H9 (cell line): ENCODE measurements at regions not wholly inside any gene's neighbourhood (a gene's known extent, or its start where the extent isn't known, plus 50 kb on each side); places are given as distances from the start of the nearest gene placed in this dataset.
A peak's percentile ranks its signal among the peaks of the same experiment; 100 is the strongest.
"Not testable (repeated sequence)": the region's sequence is repeated elsewhere in the genome, so short reads cannot be mapped to it uniquely, and the experiment has no call there.

Experiments used
- DNase-seq: peaks from one replicate; pipeline ENCODE4 v3.0.0-alpha.2; 2017
- H2AFZ ChIP-seq: one replicate; pipeline ENCODE4 v1.6.1; 2013; ENCODE audit warnings: mild to moderate bottlenecking, low read length, control low read depth, moderate library complexity
- H2AK5ac ChIP-seq: 2 replicates; pipeline ENCODE4 v1.6.1; 2013; ENCODE audit warnings: low read length, control low read depth, mixed read lengths; ENCODE audit not compliant: insufficient read length
- H2BK120ac ChIP-seq: one replicate; pipeline ENCODE4 v1.6.1; 2013; ENCODE audit warnings: low read depth, mild to moderate bottlenecking, low read length, control low read depth, inconsistent platforms; ENCODE audit not compliant: poor library complexity, severe bottlenecking
- H2BK12ac ChIP-seq: 2 replicates; pipeline ENCODE4 v1.6.1; 2013; ENCODE audit warnings: low read length, control low read depth, mixed read lengths, low read depth; ENCODE audit not compliant: insufficient read length
- H2BK15ac ChIP-seq: 2 replicates; pipeline ENCODE4 v1.6.1; 2013; ENCODE audit warnings: low read depth, low read length, control low read depth
- H2BK20ac ChIP-seq: one replicate; pipeline ENCODE4 v1.6.1; 2013; ENCODE audit warnings: low read depth, mild to moderate bottlenecking, low read length, control low read depth, inconsistent platforms; ENCODE audit not compliant: poor library complexity, severe bottlenecking
- H2BK5ac ChIP-seq: 2 replicates; pipeline ENCODE4 v1.6.1; 2013; ENCODE audit warnings: low read length, control low read depth, mixed read lengths; ENCODE audit not compliant: insufficient read length
- H3K14ac ChIP-seq: 2 replicates; pipeline ENCODE4 v1.6.1; 2013; ENCODE audit warnings: low read length, control low read depth; ENCODE audit not compliant: insufficient read depth
- H3K18ac ChIP-seq: 2 replicates; pipeline ENCODE4 v1.6.1; 2013; ENCODE audit warnings: low read depth, mild to moderate bottlenecking, mixed read lengths, low read length, control low read depth; ENCODE audit not compliant: insufficient read length
- H3K23ac ChIP-seq: 2 replicates; pipeline ENCODE4 v1.6.1; 2013; ENCODE audit warnings: low read length, control low read depth, mixed read lengths, low read depth; ENCODE audit not compliant: insufficient read length
- H3K23me2 ChIP-seq: 2 replicates; pipeline ENCODE4 v1.6.1; 2013; ENCODE audit warnings: low read depth, mild to moderate bottlenecking, mixed read lengths, low read length, control low read depth; ENCODE audit not compliant: insufficient read length, poor library complexity, severe bottlenecking
- H3K27ac ChIP-seq: 2 replicates; pipeline ENCODE4 v1.5.1; 2013; ENCODE audit warnings: low read length, control low read depth, mixed read lengths, low read depth; ENCODE audit not compliant: insufficient read length
- H3K27me3 ChIP-seq: 2 replicates; pipeline ENCODE4 v1.6.1; 2013; ENCODE audit warnings: low read length, control low read depth, inconsistent platforms; ENCODE audit not compliant: insufficient read depth
- H3K4ac ChIP-seq: 2 replicates; pipeline ENCODE4 v1.6.1; 2013; ENCODE audit warnings: low read depth, mild to moderate bottlenecking, control low read depth, inconsistent platforms, low read length, moderate library complexity
- H3K4me1 ChIP-seq: 2 replicates; pipeline ENCODE4 v1.6.1; 2013; ENCODE audit warnings: low read length, control low read depth, inconsistent platforms; ENCODE audit not compliant: insufficient read depth
- H3K4me2 ChIP-seq: 2 replicates; pipeline ENCODE4 v1.6.1; 2013; ENCODE audit warnings: low read length, control low read depth, mixed read lengths; ENCODE audit not compliant: insufficient read length, insufficient read depth
- H3K56ac ChIP-seq: 2 replicates; pipeline ENCODE4 v1.6.1; 2013; ENCODE audit warnings: low read depth, mild to moderate bottlenecking, mixed read lengths, low read length, control low read depth; ENCODE audit not compliant: insufficient read length
- H3K79me1 ChIP-seq: 2 replicates; pipeline ENCODE4 v1.6.1; 2013; ENCODE audit warnings: low read depth, mild to moderate bottlenecking, moderate library complexity, low read length, control low read depth, inconsistent platforms; ENCODE audit not compliant: insufficient read depth, poor library complexity, severe bottlenecking
- H3K79me2 ChIP-seq: 2 replicates; pipeline ENCODE4 v1.6.1; 2013; ENCODE audit warnings: low read length, control low read depth, inconsistent platforms; ENCODE audit not compliant: insufficient read depth
- H3K9ac ChIP-seq: 2 replicates; pipeline ENCODE4 v1.6.1; 2013; ENCODE audit warnings: low read length, control low read depth, mixed read lengths; ENCODE audit not compliant: insufficient read length; ENCODE audit errors: extremely low read depth
- H3K9me3 ChIP-seq: one replicate; pipeline ENCODE4 v1.6.1; 2013; ENCODE audit warnings: low read depth, low read length, inconsistent platforms; ENCODE audit not compliant: control insufficient read depth
- H3T11ph ChIP-seq: one replicate; pipeline ENCODE4 v1.6.1; 2013; ENCODE audit warnings: mild to moderate bottlenecking, low read length, control low read depth, inconsistent platforms
- H4K20me1 ChIP-seq: one replicate; pipeline ENCODE4 v1.6.1; 2013; ENCODE audit not compliant: control insufficient read depth, insufficient read length, insufficient read depth
- H4K5ac ChIP-seq: 2 replicates; pipeline ENCODE4 v1.6.1; 2013; ENCODE audit warnings: low read depth, mild to moderate bottlenecking, mixed read lengths, low read length, control low read depth; ENCODE audit not compliant: insufficient read length
- H4K8ac ChIP-seq: replicated peaks from 2 replicates; pipeline ENCODE4 v1.6.1; 2013; ENCODE audit warnings: low read length, control low read depth, mixed read lengths, low read depth; ENCODE audit not compliant: insufficient read length
- H4K91ac ChIP-seq: 2 replicates; pipeline ENCODE4 v1.6.1; 2013; ENCODE audit warnings: low read depth, mild to moderate bottlenecking, moderate library complexity, mixed read lengths, low read length, control low read depth; ENCODE audit not compliant: insufficient read length
- H3K27ac Mint-ChIP-seq, 3 experiments: 2 replicates in 2 of 3; 3 replicates in 1 of 3; pipeline ENCODE4 v1.8.0; 2020 to 2021; ENCODE audit warnings: mixed read lengths in 3 of 3, mild to moderate bottlenecking in 1 of 3, moderate library complexity in 1 of 3
- H3K27me3 Mint-ChIP-seq: 2 replicates; pipeline ENCODE4 v1.8.0; 2021; ENCODE audit warnings: low read depth, mild to moderate bottlenecking, moderate library complexity, mixed read lengths
- H3K36me3 Mint-ChIP-seq, 3 experiments: 2 replicates in 2 of 3; 3 replicates in 1 of 3; pipeline ENCODE4 v1.8.0; 2020 to 2021; ENCODE audit warnings: low read depth in 3 of 3, mixed read lengths in 3 of 3; ENCODE audit not compliant: insufficient read depth in 1 of 3
- H3K4me1 Mint-ChIP-seq, 2 experiments: 2 replicates each; pipeline ENCODE4 v1.8.0; 2020; ENCODE audit warnings: mixed read lengths in 2 of 2
- H3K4me3 Mint-ChIP-seq, 2 experiments: 2 replicates in 1 of 2; 3 replicates in 1 of 2; pipeline ENCODE4 v1.8.0; 2020 to 2021; ENCODE audit warnings: mild to moderate bottlenecking in 2 of 2, mixed read lengths in 2 of 2, moderate library complexity in 1 of 2
- H3K9me3 Mint-ChIP-seq, 2 experiments: 2 replicates in 1 of 2; 3 replicates in 1 of 2; pipeline ENCODE4 v1.8.0; 2020; ENCODE audit warnings: mild to moderate bottlenecking in 2 of 2, mixed read lengths in 2 of 2, moderate library complexity in 1 of 2
- WGBS: extraction: QIAGEN DNeasy Blood & Tissue Kit; methylation state at CpG from one replicate; pipeline ENCODE4 v1.1.7; 2013; ENCODE audit warnings: missing lambda C conversion rate, low lambda C conversion rate, mixed read lengths; ENCODE audit not compliant: insufficient read length; ENCODE audit errors: extremely low coverage; 5-methylcytosine and 5-hydroxymethylcytosine counted together

DNA sequence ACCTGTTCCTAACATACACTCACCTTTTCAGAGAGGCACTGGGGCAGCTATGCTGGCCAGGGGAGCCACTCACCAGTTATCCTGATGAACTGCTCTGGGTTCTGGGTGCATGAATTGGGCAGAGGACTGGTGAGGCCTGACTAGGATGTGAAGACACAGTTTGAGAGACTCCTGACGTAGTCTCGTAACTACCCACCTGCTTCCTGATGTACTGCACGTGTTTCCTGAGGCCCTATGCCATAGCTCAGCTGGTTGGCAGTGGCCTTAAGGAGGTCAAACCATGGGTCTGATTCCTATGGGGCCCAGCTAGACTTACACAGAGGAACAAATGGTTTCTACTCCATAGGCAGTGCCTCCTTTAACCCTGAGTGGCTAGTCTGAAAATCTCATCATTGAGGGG, 351.7 kb upstream of the FRG2C start:
- not testable (repeated sequence) for H2AFZ ChIP-seq, H4K8ac ChIP-seq, H4K20me1 ChIP-seq, H4K5ac ChIP-seq, H3K18ac ChIP-seq, H3K27ac ChIP-seq, H3K9ac ChIP-seq, H3K9me3 Mint-ChIP-seq, H3K4ac ChIP-seq, H3K4me2 ChIP-seq, H2BK120ac ChIP-seq, H3K23ac ChIP-seq, H2BK5ac ChIP-seq, H2BK20ac ChIP-seq, H3K23me2 ChIP-seq, H2BK15ac ChIP-seq, H3K27me3 Mint-ChIP-seq, H2AK5ac ChIP-seq, H3K27me3 ChIP-seq, H3K4me1 ChIP-seq, DNase-seq, H3K79me2 ChIP-seq, H3K56ac ChIP-seq, H3T11ph ChIP-seq, H3K4me3 Mint-ChIP-seq, H3K79me1 ChIP-seq, H3K4me1 Mint-ChIP-seq, H3K9me3 ChIP-seq, H2BK12ac ChIP-seq, H3K36me3 Mint-ChIP-seq, H3K14ac ChIP-seq, H4K91ac ChIP-seq
- no CpG with 5 or more reads among the region's 3 CpGs for WGBS
- H3K27ac Mint-ChIP-seq = 0 out of 7 replicates have a peak overlapping the region, but pooled peaks of 1 of the 3 experiments have one; percentile 34

DNA sequence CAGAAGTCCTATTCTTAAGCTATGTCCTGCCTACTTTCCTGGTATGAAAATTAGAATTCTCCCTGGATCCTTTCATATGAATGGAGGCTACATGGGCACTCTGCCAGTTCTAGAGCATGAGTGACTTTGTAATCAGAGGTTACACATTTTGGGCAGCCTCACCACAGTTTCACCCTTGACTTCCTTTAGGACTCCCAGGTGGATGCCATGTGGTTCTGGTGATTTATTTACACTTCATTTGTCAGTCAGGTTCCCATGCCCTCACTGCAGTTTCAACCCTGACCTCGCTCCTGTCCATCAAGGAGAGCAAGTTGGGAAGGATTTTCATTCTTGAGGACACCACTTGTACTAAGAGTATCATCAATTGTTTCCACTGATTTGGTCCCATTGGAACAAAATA, 344.4 kb upstream of the FRG2C start:
- not testable (repeated sequence) for H3K79me1 ChIP-seq, H3K27me3 Mint-ChIP-seq, H2BK15ac ChIP-seq, H3K4me2 ChIP-seq, H3K9me3 ChIP-seq, H2BK12ac ChIP-seq, H3K36me3 Mint-ChIP-seq, H2AK5ac ChIP-seq, H3K9me3 Mint-ChIP-seq, H3K23ac ChIP-seq, H3K27ac Mint-ChIP-seq, H3K23me2 ChIP-seq, H3K14ac ChIP-seq, H2BK5ac ChIP-seq, H3K27ac ChIP-seq, H2BK20ac ChIP-seq, H3K18ac ChIP-seq, H4K5ac ChIP-seq, H3K56ac ChIP-seq, H3K4me1 ChIP-seq, H3K79me2 ChIP-seq, H2BK120ac ChIP-seq, H3K4ac ChIP-seq, H4K8ac ChIP-seq, H4K20me1 ChIP-seq, H4K91ac ChIP-seq, H3T11ph ChIP-seq, H3K27me3 ChIP-seq, H3K4me3 Mint-ChIP-seq, H2AFZ ChIP-seq, DNase-seq, H3K9ac ChIP-seq
- peaks cover 9 to 11% of the 10 kb centered on the region in 2 experiments for H3K4me1 Mint-ChIP-seq
- WGBS = no CpG with 5 or more reads among the region's 1 CpG
